Thyroid gland (tissue), 4 donors: ENCODE measurements at regions not wholly inside any gene's neighbourhood (a gene's known extent, or its start where the extent isn't known, plus 50 kb on each side); places are given as distances from the start of the nearest gene placed in this dataset.
"Not testable (repeated sequence)": the region's sequence is repeated elsewhere in the genome, so short reads cannot be mapped to it uniquely, and the experiment has no call there.

Source experiments
- DNase-seq, 2 donors: peaks; one replicate each; pipeline ENCODE4 v3.0.0-alpha.2; 2019
- H3K27ac ChIP-seq, 3 donors: fragments of 200-600 bp; sonication (generic); 1 replicate in 2 of 3; 2 replicates in 1 of 3; pipeline ENCODE4 v1.5.1; 2016 to 2019; ENCODE audit warnings: mild to moderate bottlenecking in 1 of 3, moderate library complexity in 1 of 3
- H3K27me3 ChIP-seq: fragments of 200-600 bp; sonication (generic); one replicate; pipeline ENCODE4 v1.5.1; 2019
- H3K36me3 ChIP-seq, 2 donors: fragments of 200-600 bp; sonication (generic); one replicate each; pipeline ENCODE4 v1.5.1; 2016 to 2019
- H3K4me1 ChIP-seq, 2 donors: fragments of 200-600 bp; sonication (generic); one replicate each; pipeline ENCODE4 v1.5.1; 2017 to 2019
- H3K4me3 ChIP-seq, 3 donors: fragments of 200-600 bp; sonication (generic); replicated peaks in 1 of 3; 1 replicate in 2 of 3; 2 replicates in 1 of 3; pipeline ENCODE4 v1.5.1; 2016; ENCODE audit warnings: mild to moderate bottlenecking in 1 of 3
- H3K9me3 ChIP-seq: fragments of 200-600 bp; sonication (generic); one replicate; pipeline ENCODE4 v1.5.1; 2017
- CTCF ChIP-seq, 6 experiments: fragments of 200-600 bp in 3 of 6; fragments of 450-650 bp in 3 of 6; sonication (generic) in 3 of 6; IDR thresholded peaks; one replicate each; pipeline ENCODE4 v1.5.1; 2016 to 2019; ENCODE audit warnings: antibody characterized with exemption in 6 of 6, mild to moderate bottlenecking in 2 of 6, inconsistent platforms in 1 of 6, moderate library complexity in 1 of 6
- POLR2A ChIP-seq, 2 donors: fragments of 450-650 bp; IDR thresholded peaks; one replicate each; pipeline ENCODE4 v1.6.1; 2017; ENCODE audit warnings: antibody characterized with exemption in 2 of 2, mild to moderate bottlenecking in 2 of 2, moderate library complexity in 1 of 2
- WGBS, 2 donors: methylation state at CpG; one replicate each; pipeline ENCODE4 v1.1.5; 2017; 5-methylcytosine and 5-hydroxymethylcytosine counted together
- intact Hi-C: fragments of 100-400 bp; cut with DNase I; formaldehyde crosslinking; loops from one replicate; pipeline ENCODE4 v1.15.1; 2023

DNA sequence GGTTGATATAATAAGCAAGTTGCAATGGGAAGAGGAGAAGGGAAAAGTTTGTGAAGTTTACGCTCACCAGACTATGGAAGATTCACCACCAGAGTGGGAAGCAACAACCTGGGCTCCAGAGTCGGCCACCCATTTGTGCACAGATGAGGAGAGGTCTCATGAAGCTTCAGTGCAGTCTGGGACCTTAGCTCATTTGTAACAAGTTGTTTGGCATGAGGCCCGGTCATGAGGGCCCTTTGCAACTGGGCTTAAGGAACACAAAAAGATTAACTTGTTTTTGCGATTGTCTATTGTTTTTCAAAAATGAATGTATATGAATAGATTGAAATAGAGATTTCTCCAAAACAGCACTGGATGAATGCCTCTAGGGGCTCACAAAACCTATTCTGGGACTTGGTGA lies 94.2 kb downstream of the ZNF737 start:
- intact Hi-C loops: no loop called here
- Histone ChIP-seq H3K9me3 (no peaks in the 10 kb centered on the region), H3K27me3 (no peaks in the 10 kb centered on the region), H3K36me3 (no peaks in the 10 kb centered on the region), H3K4me1 (peaks cover 12 to 25% of the 10 kb centered on the region in 2 donors), H3K27ac (peak overlapping the region in 1 of 3 donors; percentile 32), H3K4me3 (no peak overlapping the region)
- WGBS, 2 donors: 42 to 51% methylated on average over 4 of the region's 4 CpGs
- peak; percentile 90 to 91 for DNase-seq
- TF ChIP-seq CTCF (IDR thresholded peaks at IDR 0.05): no peak
- no peak for TF ChIP-seq POLR2A (IDR thresholded peaks at IDR 0.05)

DNA sequence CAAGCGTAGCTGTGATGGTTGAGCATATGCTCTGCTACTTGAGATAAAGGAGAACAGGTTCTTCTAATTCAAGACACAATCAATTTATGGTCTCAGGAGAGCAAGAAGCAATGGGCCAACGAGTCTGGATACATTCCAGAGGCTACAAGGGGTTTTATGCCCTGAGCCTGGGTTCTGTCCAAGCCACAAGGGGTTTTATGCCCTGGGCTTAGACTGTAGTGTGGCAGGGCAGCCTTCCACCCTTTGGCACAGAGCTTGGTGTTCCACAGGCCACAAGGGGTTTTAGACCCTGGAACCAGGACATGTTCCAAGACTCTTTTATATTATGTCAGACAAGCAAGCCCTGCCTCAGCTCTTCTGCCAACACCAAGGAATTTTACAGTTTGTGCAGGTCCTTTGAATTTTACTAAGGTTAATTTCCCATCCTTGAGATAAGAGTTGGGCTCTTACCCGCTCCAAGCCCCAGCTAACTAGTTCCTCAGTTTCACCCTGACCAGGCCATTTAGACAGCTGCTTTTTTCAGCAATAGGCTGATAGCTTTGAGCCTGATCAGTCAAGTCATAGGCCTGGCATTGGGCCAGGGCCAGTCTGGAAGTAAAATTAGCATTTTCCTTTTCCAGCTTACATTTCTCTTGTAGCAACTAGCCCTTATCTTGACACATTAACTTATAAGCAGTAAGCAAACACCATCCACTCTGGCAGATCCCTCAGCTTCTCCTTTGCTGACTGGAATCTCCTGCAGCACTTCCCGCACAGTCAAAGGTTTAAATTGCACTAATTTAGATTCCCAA lies 95.0 kb downstream of the ZNF737 start:
- Histone ChIP-seq H3K4me3 (no peak overlapping the region), H3K27me3 (no peaks in the 10 kb centered on the region), H3K36me3 (no peaks in the 10 kb centered on the region), H3K27ac (peak overlapping the region in 2 of 3 donors; percentile 32 to 48), H3K4me1 (peaks cover 12 to 25% of the 10 kb centered on the region in 2 donors), H3K9me3 (no peaks in the 10 kb centered on the region)
- intact Hi-C loops: no loop called here
- TF ChIP-seq POLR2A (IDR thresholded peaks at IDR 0.05) (no peak), CTCF (IDR thresholded peaks at IDR 0.05) (no peak)
- WGBS, 2 donors: 57 to 61% methylated on average over 4 of the region's 4 CpGs
- peak; percentile 57 to 61 for DNase-seq

DNA sequence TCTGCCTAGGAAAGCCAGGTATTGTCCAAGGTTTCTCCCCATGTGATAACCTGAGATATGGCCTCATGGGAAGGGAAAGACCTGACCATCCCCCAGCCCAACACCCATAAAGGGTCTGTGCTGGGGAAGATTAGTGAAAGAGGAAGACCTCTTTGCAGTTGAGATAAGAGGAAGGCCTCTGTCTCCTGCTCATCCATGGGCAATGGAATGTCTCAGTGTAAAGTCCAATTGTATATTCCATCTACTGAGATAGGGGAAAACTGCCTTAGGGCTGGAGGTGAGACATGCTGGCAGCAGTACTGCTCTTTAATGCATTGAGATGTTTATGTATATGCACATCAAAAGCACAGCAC lies 99.0 kb downstream of the ZNF737 start:
- H3K4me3 ChIP-seq, H3K9me3 ChIP-seq, H3K36me3 ChIP-seq, intact Hi-C loops, H3K27me3 ChIP-seq: not testable (repeated sequence)
- H3K27ac ChIP-seq: peak overlapping the region in 1 of 3 donors; percentile 28
- peak in 1 of 2 donors; percentile 29 for DNase-seq
- H3K4me1 ChIP-seq: peaks cover 10 to 22% of the 10 kb centered on the region in 2 donors

DNA sequence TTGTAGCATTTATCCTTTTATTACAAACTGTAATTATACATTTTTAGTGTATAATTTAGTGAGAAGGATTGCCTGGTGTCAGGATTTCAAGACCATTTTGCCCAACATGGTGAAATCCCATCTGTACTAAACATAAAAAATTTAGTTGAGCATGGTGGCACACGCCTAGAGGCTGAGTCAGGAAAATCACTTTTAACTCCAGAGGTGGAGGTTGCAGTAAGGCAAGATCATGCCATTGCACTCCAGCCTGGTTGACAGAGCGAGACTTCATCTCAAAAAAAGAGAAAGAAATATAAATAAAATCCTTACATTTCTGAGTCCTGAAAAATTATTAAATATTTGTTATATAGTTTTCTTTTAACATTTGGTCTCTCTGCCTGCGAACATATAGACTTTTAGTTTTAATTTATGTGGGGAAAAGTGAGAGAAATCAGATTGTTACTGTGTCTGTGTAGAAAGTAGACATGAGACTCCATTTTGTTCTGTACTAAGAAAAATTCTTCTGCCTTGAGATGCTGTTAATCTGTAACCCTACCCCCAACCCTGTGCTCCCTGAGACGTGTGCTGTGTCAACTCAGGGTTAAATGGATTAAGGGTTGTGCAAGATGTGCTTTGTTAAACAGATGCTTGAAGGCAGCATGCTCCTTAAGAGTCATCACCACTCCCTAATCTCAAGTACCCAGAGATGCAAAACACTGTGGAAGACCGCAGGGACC lies 99.5 kb downstream of the ZNF737 start:
- 47 to 52% methylated on average over 5 of the region's 5 CpGs for WGBS, 2 donors
- H3K27ac ChIP-seq, intact Hi-C loops: not testable (repeated sequence)

DNA sequence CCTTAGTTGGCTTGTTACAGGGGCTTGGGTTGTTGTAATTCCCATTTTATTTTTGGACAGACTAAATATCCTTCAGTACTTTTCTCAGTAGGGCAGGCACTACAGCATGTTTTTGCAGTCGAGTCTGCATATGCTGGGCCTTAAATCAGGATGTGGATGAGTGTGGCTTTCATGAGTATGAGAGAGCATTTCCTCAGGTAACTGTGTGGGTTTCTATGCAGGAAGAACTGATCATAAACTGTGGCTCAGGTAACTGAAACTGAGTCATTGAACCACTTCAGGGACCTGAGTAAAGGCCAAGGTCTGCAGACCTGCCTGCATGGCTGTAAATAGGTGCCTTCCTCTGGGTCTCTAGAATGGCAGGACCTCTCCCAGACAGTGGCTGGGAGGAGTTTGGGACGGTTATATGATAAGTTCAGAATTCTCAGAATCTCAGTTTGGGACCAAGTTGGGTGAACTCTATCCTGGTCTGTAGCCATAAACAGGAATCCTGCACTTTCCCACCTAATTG lies 112.1 kb downstream of the ZNF737 start:
- Histone ChIP-seq H3K36me3 (no peaks in the 10 kb centered on the region), H3K4me1 (no peaks in the 10 kb centered on the region), H3K27me3 (no peaks in the 10 kb centered on the region), H3K4me3 (no peak overlapping the region), H3K27ac (no peak overlapping the region), H3K9me3 (no peaks in the 10 kb centered on the region)
- no peak for TF ChIP-seq CTCF (IDR thresholded peaks at IDR 0.05)
- no peak for TF ChIP-seq POLR2A (IDR thresholded peaks at IDR 0.05)
- 86 to 88% methylated on average over 2 of the region's 2 CpGs for WGBS, 2 donors
- intact Hi-C loops: no loop called here
- no peak for DNase-seq

More for the DNA sequence above, 99.5 kb downstream of the ZNF737 start:
- H3K9me3 ChIP-seq, DNase-seq, H3K36me3 ChIP-seq, H3K4me3 ChIP-seq, H3K27me3 ChIP-seq: not testable (repeated sequence)
- peaks cover 10 to 17% of the 10 kb centered on the region in 2 donors for H3K4me1 ChIP-seq
